ENCODE measurements at regions not wholly inside any gene's neighbourhood (a gene's known extent, or its start where the extent isn't known, plus 50 kb on each side); places are given as distances from the start of the nearest gene placed in this dataset.

- no peak for ATAC-seq
- TF ChIP-seq RARB (CRISPR knock-in tag; IDR thresholded peaks at IDR 0.05) (no peak), TOX (CRISPR knock-in tag; IDR thresholded peaks at IDR 0.05; ENCODE audit: borderline replicate concordance) (no peak), ZFP3 (CRISPR knock-in tag; IDR thresholded peaks at IDR 0.05) (no peak), ZNF565 (CRISPR knock-in tag; conservative IDR thresholded peaks at IDR 0.05; ENCODE audit: low read depth) (no peak), POU6F1 (CRISPR knock-in tag; IDR thresholded peaks at IDR 0.05; ENCODE audit: borderline replicate concordance, low read depth) (no peak), ESRRG (CRISPR knock-in tag; IDR thresholded peaks at IDR 0.05) (no peak), PATZ1 (CRISPR knock-in tag; IDR thresholded peaks at IDR 0.05; ENCODE audit: borderline replicate concordance) (no peak), GLIS3 (CRISPR knock-in tag; IDR thresholded peaks at IDR 0.05) (no peak), ZNF70 (CRISPR knock-in tag; IDR thresholded peaks at IDR 0.05) (no peak), ISL1 (CRISPR knock-in tag; IDR thresholded peaks at IDR 0.05) (no peak), TCF4 (CRISPR knock-in tag; IDR thresholded peaks at IDR 0.05; ENCODE audit: borderline replicate concordance) (no peak), ZC3H10 (CRISPR knock-in tag; IDR thresholded peaks at IDR 0.05) (no peak), OSR1 (CRISPR knock-in tag; IDR thresholded peaks at IDR 0.05) (no peak), ZFP30 (CRISPR knock-in tag; IDR thresholded peaks at IDR 0.05) (no peak), BACH2 (CRISPR knock-in tag; IDR thresholded peaks at IDR 0.05; ENCODE audit: borderline replicate concordance) (no peak), SNAI2 (CRISPR knock-in tag; IDR thresholded peaks at IDR 0.05) (no peak), ARNTL (CRISPR knock-in tag; IDR thresholded peaks at IDR 0.05; ENCODE audit: borderline replicate concordance, low read depth) (no peak), ZNF8 (CRISPR knock-in tag; IDR thresholded peaks at IDR 0.05) (no peak)
Measured at GRCh38 chr1:2929335-2929734, 91.9 kb upstream of the ACTRT2 start.

GRCh38 chr1:2930016-2930815 is 91.1 kb upstream of the ACTRT2 start:
- TF ChIP-seq BACH2 (CRISPR knock-in tag; IDR thresholded peaks at IDR 0.05; ENCODE audit: borderline replicate concordance) = no peak
- no peak for TF ChIP-seq CSDC2 (CRISPR knock-in tag; IDR thresholded peaks at IDR 0.05)
- no peak for TF ChIP-seq RARB (CRISPR knock-in tag; IDR thresholded peaks at IDR 0.05)
- no peak for TF ChIP-seq TOX (CRISPR knock-in tag; IDR thresholded peaks at IDR 0.05; ENCODE audit: borderline replicate concordance)
- TF ChIP-seq CREB5 (CRISPR knock-in tag; IDR thresholded peaks at IDR 0.05; ENCODE audit: low read depth) = no peak
- TF ChIP-seq ZNF565 (CRISPR knock-in tag; conservative IDR thresholded peaks at IDR 0.05; ENCODE audit: low read depth) = no peak
- no peak for TF ChIP-seq POU6F1 (CRISPR knock-in tag; IDR thresholded peaks at IDR 0.05; ENCODE audit: borderline replicate concordance, low read depth)

GRCh38 chr1:2930913-2931723 is 90.1 kb upstream of the ACTRT2 start:
- ATAC-seq = no peak

More at GRCh38 chr1:2930016-2930815, 91.1 kb upstream of the ACTRT2 start:
- ATAC-seq = no peak

More at GRCh38 chr1:2930913-2931723, 90.1 kb upstream of the ACTRT2 start:
- TF ChIP-seq RARB (CRISPR knock-in tag; IDR thresholded peaks at IDR 0.05) = no peak
- no peak for TF ChIP-seq CREB5 (CRISPR knock-in tag; IDR thresholded peaks at IDR 0.05; ENCODE audit: low read depth)
- no peak for TF ChIP-seq TOX (CRISPR knock-in tag; IDR thresholded peaks at IDR 0.05; ENCODE audit: borderline replicate concordance)
- no peak for TF ChIP-seq ZFP30 (CRISPR knock-in tag; IDR thresholded peaks at IDR 0.05)
- TF ChIP-seq SNAI2 (CRISPR knock-in tag; IDR thresholded peaks at IDR 0.05) = no peak
- TF ChIP-seq POU6F1 (CRISPR knock-in tag; IDR thresholded peaks at IDR 0.05; ENCODE audit: borderline replicate concordance, low read depth) = no peak
- TF ChIP-seq ZNF8 (CRISPR knock-in tag; IDR thresholded peaks at IDR 0.05) = no peak
- no peak for TF ChIP-seq ESRRG (CRISPR knock-in tag; IDR thresholded peaks at IDR 0.05)
- TF ChIP-seq ISL1 (CRISPR knock-in tag; IDR thresholded peaks at IDR 0.05) = no peak
- no peak for TF ChIP-seq ARNTL (CRISPR knock-in tag; IDR thresholded peaks at IDR 0.05; ENCODE audit: borderline replicate concordance, low read depth)

Measured in SK-N-SH treated with all-trans-retinoic acid at 6 μM for 48 hours (cell line).